ENCODE measurements at regions not wholly inside any gene's neighbourhood (a gene's known extent, or its start where the extent isn't known, plus 50 kb on each side); places are given as distances from the start of the nearest gene placed in this dataset.

- Histone ChIP-seq H3K27ac (ENCODE audit: low read depth) (no peak overlapping the region), H3K79me2 (replicated peaks; ENCODE audit: insufficient read depth) (no peaks in the 10 kb centered on the region), H3F3A (replicated peaks; ENCODE audit: low read depth) (no peaks in the 10 kb centered on the region), H4K20me1 (replicated peaks; ENCODE audit: insufficient read depth) (no peaks in the 10 kb centered on the region), H2AFZ (no peak overlapping the region), H3K4me2 (no peak overlapping the region), H3K9me2 (ENCODE audit: insufficient read depth) (peaks cover 11% of the 10 kb centered on the region; the same call in 1 of the 2 replicates), H3K4me1 (ENCODE audit: insufficient read depth) (peaks cover 3% of the 10 kb centered on the region), H3K36me3 (ENCODE audit: insufficient read depth) (0 out of 2 replicates have a peak, but pooled peaks cover 2% of the 10 kb centered on the region), H3K27me3 (ENCODE audit: insufficient read depth) (no peaks in the 10 kb centered on the region), H3K4me3 (no peak overlapping the region)
- no peak overlapping the region for H3K4me3 Mint-ChIP-seq
- ATAC-seq (no peak), DNase-seq (ENCODE audit: low spot score) (no peak)
- H3K27me3 Mint-ChIP-seq (ENCODE audit: insufficient read depth, low read depth, poor library complexity) = no peaks in the 10 kb centered on the region
- H3K4me1 Mint-ChIP-seq = peaks cover 2% of the 10 kb centered on the region; the same call in 2 of the 3 replicates
- H3K9me3 Mint-ChIP-seq = peaks cover 35% of the 10 kb centered on the region
- no peak overlapping the region for H3K27ac Mint-ChIP-seq
- H3K36me3 Mint-ChIP-seq (ENCODE audit: low read depth) = peaks cover 18% of the 10 kb centered on the region; the same call in 2 of the 3 replicates
- TF ChIP-seq NANOG (IDR thresholded peaks at IDR 0.05; ENCODE audit: borderline replicate concordance) (no peak), REST (IDR thresholded peaks at IDR 0.05; ENCODE audit: unreplicated experiment) (no peak), CREB1 (CRISPR knock-in tag; IDR thresholded peaks at IDR 0.05; ENCODE audit: low read depth) (no peak), EZH2phosphoT487 (IDR thresholded peaks at IDR 0.05; ENCODE audit: unreplicated experiment) (no peak), ZNF462 (CRISPR knock-in tag; IDR thresholded peaks at IDR 0.05) (no peak), CTCF (conservative IDR thresholded peaks at IDR 0.05; ENCODE audit: low read depth in 2 of 2) (no peak), STAT1 (IDR thresholded peaks at IDR 0.05; ENCODE audit: unreplicated experiment) (no peak)
Observed at GRCh38 chr14:44417809-44418208, 89.3 kb downstream of the FSCB start.

All from GM23338 (cell line).